Esophagus squamous epithelium (tissue), 5 donors: ENCODE measurements at regions not wholly inside any gene's neighbourhood (a gene's known extent, or its start where the extent isn't known, plus 50 kb on each side); places are given as distances from the start of the nearest gene placed in this dataset.

Experiments used
- DNase-seq: peaks from one replicate; lab custom pipeline; 2025; lab: John Stamatoyannopoulos, UW
- H3K27ac ChIP-seq, 4 donors: fragments of 200-600 bp; sonication (generic); one replicate each; pipeline ENCODE4 v1.5.1; 2016 to 2019; ENCODE audit warnings: mild to moderate bottlenecking in 1 of 4
- H3K27me3 ChIP-seq, 4 donors: fragments of 200-600 bp; sonication (generic); 1 replicate in 3 of 4; 2 replicates in 1 of 4; pipeline versions ENCODE4 v1.5.1 to v1.6.0; 2017 to 2021; ENCODE audit warnings: antibody characterized with exemption in 1 of 4
- H3K36me3 ChIP-seq, 3 donors: fragments of 200-600 bp; sonication (generic); one replicate each; pipeline ENCODE4 v1.5.1; 2016 to 2019
- H3K4me1 ChIP-seq, 3 donors: fragments of 200-600 bp; sonication (generic); one replicate each; pipeline ENCODE4 v1.5.1; 2017 to 2019
- H3K4me3 ChIP-seq, 4 donors: fragments of 200-600 bp; sonication (generic); 1 replicate in 3 of 4; 2 replicates in 1 of 4; pipeline ENCODE4 v1.5.1; 2016 to 2019; ENCODE audit warnings: mild to moderate bottlenecking in 2 of 4, moderate library complexity in 1 of 4
- H3K9me3 ChIP-seq, 3 donors: fragments of 200-600 bp; sonication (generic); one replicate each; pipeline ENCODE4 v1.5.1; 2016 to 2019
- POLR2A ChIP-seq, 4 donors: fragments of 450-650 bp; IDR thresholded peaks; one replicate each; pipeline ENCODE4 v1.6.1; 2017; ENCODE audit warnings: antibody characterized with exemption in 4 of 4, mild to moderate bottlenecking in 4 of 4, moderate library complexity in 3 of 4
- WGBS, 2 donors: methylation state at CpG; one replicate each; pipeline ENCODE4 v1.1.5; 2018; 5-methylcytosine and 5-hydroxymethylcytosine counted together
- intact Hi-C: fragments of 100-400 bp; cut with DNase I; formaldehyde crosslinking; loops from one replicate; pipeline ENCODE4 v1.15.0; 2022
- TF ChIP-seq, protein P1 (sequence below), 6 experiments: fragments of 450-650 bp in 4 of 6; fragments of 200-600 bp in 2 of 6; sonication (generic) in 2 of 6; IDR thresholded peaks; one replicate each; pipeline ENCODE4 v1.5.1; 2016 to 2019; ENCODE audit warnings: antibody characterized with exemption in 6 of 6, mild to moderate bottlenecking in 4 of 6, moderate library complexity in 4 of 6
- donor health status: DM: yes; HTN: yes; CAD: no.

DNA sequence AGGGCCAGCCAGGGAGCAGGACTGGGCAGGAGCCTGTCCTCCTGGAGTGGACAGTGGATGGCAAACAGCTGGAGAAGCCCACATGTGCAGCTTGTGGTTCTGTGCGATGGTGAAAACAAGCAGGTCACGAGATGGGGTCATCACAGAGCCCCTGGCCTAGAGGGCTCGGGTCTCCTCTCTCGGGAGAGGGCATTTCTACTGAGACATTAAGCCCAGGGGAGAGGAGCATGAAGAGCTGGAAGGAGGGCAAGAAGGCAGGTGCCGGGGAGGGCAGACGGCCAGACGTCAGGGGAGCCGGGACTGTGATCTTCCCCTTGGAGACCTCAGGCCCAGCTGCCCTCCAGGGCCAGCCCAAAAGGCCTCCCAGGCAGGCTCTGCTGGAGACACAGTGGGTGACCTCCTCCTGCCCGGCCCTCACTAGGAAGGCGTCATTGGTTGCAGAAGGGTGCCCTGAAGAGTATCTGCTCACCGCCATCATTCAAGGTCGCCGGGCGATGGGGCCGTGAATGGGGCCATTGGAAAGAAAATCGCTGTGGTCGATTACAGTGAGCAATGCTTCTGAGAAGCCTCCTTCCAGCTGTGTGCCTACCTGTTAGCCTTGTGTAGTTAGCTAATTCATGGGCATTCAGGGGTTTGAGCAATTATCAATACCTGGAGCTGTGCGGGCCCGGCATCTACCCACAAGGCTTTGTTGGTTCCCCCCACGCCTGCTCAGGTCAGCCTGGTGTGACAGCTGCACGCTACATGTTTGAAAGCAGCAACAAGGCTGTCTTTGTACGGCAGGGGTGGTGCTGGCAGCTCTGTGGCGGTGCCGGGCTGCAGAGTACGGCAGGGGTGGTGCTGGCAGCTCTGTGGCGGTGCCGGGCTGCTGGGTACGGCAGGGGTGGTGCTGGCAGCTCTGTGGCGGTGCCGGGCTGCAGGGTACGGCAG is 72.3 kb upstream of the ACTRT2 start:
- peaks cover 0 to 3% (median 0%) of the 10 kb centered on the region in 3 donors for H3K9me3 ChIP-seq
- DNase-seq = no peak
- intact Hi-C loops = no loop called here
- H3K27ac ChIP-seq = no peak overlapping the region
- H3K4me3 ChIP-seq = no peak overlapping the region
- no peaks in the 10 kb centered on the region for H3K4me1 ChIP-seq
- TF ChIP-seq POLR2A (IDR thresholded peaks at IDR 0.05) = no peak
- TF ChIP-seq, protein P1, sequence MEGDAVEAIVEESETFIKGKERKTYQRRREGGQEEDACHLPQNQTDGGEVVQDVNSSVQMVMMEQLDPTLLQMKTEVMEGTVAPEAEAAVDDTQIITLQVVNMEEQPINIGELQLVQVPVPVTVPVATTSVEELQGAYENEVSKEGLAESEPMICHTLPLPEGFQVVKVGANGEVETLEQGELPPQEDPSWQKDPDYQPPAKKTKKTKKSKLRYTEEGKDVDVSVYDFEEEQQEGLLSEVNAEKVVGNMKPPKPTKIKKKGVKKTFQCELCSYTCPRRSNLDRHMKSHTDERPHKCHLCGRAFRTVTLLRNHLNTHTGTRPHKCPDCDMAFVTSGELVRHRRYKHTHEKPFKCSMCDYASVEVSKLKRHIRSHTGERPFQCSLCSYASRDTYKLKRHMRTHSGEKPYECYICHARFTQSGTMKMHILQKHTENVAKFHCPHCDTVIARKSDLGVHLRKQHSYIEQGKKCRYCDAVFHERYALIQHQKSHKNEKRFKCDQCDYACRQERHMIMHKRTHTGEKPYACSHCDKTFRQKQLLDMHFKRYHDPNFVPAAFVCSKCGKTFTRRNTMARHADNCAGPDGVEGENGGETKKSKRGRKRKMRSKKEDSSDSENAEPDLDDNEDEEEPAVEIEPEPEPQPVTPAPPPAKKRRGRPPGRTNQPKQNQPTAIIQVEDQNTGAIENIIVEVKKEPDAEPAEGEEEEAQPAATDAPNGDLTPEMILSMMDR (IDR thresholded peaks at IDR 0.05) = no peak
- H3K36me3 ChIP-seq = no peaks in the 10 kb centered on the region
- H3K27me3 ChIP-seq = peaks cover 0 to 87% (median 3%) of the 10 kb centered on the region in 4 donors
- WGBS, 2 donors = 76 to 89% methylated on average over 10 to 11 of the region's 31 CpGs

DNA sequence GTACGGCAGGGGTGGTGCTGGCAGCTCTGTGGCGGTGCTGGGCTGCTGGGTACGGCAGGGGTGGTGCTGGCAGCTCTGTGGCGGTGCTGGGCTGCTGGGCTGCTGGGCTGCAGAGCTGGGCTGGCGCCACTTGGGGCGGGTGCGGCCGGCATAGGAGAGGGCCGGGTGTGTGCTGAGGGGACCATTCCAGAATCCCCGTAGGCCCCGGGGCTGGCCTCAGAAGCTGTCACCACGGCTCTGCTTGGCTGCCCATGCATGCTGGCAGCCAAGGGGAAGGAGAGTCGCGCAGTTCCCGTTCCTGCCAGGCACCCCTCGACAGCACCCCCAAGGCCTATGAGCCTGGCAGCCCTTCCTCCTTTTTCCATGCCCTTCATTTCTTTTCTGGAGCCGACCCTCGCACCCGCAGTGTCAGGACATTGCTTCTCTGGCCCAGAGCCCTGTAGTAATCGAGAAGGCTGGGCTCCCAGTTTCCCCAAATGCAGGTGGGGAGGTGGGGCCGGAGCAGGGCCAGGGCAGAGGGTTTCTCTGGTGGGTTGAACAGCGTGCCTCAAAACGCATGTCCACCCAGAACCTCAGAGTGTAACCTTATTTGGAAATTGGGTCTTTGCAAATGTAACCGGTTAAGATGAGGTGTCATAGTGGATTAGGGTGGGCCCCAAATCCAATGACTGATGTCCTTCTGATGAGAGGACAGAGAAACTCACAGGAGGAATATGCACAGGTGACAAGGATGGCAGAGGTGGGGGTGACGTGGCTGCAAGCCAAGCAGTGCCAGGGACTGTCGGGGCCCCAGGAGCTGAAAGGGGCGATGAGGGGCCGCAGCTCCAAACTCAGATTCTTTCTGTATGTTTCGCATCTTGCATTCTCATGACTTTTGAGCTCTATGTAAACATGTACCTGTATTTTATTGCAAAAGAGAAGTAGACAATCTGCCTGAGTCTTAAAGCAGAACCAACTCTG is 71.0 kb upstream of the ACTRT2 start:
- H3K4me1 ChIP-seq = no peaks in the 10 kb centered on the region
- H3K27me3 ChIP-seq = peaks cover 0 to 74% (median 3%) of the 10 kb centered on the region in 4 donors
- TF ChIP-seq POLR2A (IDR thresholded peaks at IDR 0.05) = no peak
- TF ChIP-seq, protein P1 (IDR thresholded peaks at IDR 0.05) = no peak
- DNase-seq = no peak
- no peak overlapping the region for H3K27ac ChIP-seq
- H3K36me3 ChIP-seq = no peaks in the 10 kb centered on the region
- H3K4me3 ChIP-seq = no peak overlapping the region
- WGBS, 2 donors = 62 to 70% methylated on average over 8 to 15 of the region's 29 CpGs
- H3K9me3 ChIP-seq = peaks cover 0 to 15% (median 0%) of the 10 kb centered on the region in 3 donors
- intact Hi-C loops = no loop called here

DNA sequence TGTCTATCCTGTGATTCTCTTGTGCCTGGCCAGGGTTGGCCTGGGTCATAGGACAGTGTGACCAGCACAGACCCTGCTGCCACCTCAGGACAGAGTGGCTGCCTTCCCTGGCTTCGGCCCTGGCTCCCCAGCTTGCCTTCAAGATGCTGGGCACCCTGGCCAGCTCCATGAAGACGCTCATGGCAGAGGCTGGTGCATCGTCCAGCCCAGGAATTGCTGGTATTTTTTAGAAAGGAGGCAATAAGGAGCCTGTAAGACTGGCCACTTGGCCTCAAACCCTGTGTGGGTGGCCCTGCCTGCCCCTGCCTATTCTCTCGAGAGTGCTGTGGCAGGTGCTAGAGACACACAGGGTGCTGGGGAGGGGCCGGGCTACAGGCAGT is 70.4 kb upstream of the ACTRT2 start:
- no peak overlapping the region for H3K27ac ChIP-seq
- H3K36me3 ChIP-seq = no peaks in the 10 kb centered on the region
- WGBS, 2 donors = 67 to 68% methylated on average over 2 to 4 of the region's 5 CpGs
- no peak for DNase-seq
- H3K27me3 ChIP-seq = peaks cover 0 to 68% (median 3%) of the 10 kb centered on the region in 4 donors
- intact Hi-C loops = no loop called here
- H3K4me1 ChIP-seq = no peaks in the 10 kb centered on the region
- H3K4me3 ChIP-seq = no peak overlapping the region
- TF ChIP-seq POLR2A (IDR thresholded peaks at IDR 0.05) = no peak
- TF ChIP-seq, protein P1 (IDR thresholded peaks at IDR 0.05) = no peak
- peaks cover 0 to 20% (median 0%) of the 10 kb centered on the region in 3 donors for H3K9me3 ChIP-seq

DNA sequence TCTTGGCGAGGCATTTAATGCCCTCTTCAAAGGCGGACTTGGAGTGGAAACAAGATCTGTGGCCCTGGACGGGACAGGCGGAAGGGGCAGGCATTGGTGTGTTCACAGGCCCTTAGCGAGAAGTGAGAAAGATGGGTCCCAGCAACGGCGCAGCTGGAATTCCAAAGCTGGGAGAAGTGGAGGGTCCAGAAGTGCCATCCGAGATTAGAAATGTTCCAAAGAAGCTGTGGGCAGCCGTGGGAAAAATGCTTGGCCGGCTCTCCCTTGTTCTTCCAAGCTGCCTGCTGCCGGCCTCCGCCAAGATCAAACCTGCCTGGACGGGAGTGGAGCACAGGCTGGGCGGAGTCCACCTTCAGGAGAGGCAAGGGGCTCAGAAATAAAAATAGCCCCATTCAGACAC is 69.4 kb upstream of the ACTRT2 start:
- Histone ChIP-seq H3K4me3 (no peak overlapping the region), H3K9me3 (peaks cover 0 to 26% (median 0%) of the 10 kb centered on the region in 3 donors), H3K27ac (no peak overlapping the region), H3K4me1 (no peaks in the 10 kb centered on the region), H3K27me3 (peaks cover 0 to 58% (median 3%) of the 10 kb centered on the region in 4 donors), H3K36me3 (no peaks in the 10 kb centered on the region)
- no peak for DNase-seq
- intact Hi-C loops = no loop called here
- 66 to 67% methylated on average over 8 to 13 of the region's 14 CpGs for WGBS, 2 donors
- TF ChIP-seq, protein P1 (IDR thresholded peaks at IDR 0.05) = no peak
- TF ChIP-seq POLR2A (IDR thresholded peaks at IDR 0.05) = no peak
